T-cell (primary cell): ENCODE measurements at regions not wholly inside any gene's neighbourhood (a gene's known extent, or its start where the extent isn't known, plus 50 kb on each side); places are given as distances from the start of the nearest gene placed in this dataset.
"Not testable (repeated sequence)": the region's sequence is repeated elsewhere in the genome, so short reads cannot be mapped to it uniquely, and the experiment has no call there.

Experiments
- ATAC-seq, 4 experiments: fragments of 200-7000 bp in 3 of 4; fragments of 150-1000 bp in 1 of 4; cut with Tn5 transposase; replicated peaks in 1 of 4; 1 replicate in 3 of 4; 2 replicates in 1 of 4; pipeline ENCODE4 v1.10.0; 2021; ENCODE audit warnings: moderate library complexity in 3 of 4, mild to moderate bottlenecking in 2 of 4, moderate number of reproducible peaks in 1 of 4
- CTCF ChIA-PET, 2 donors: fragments of 300-600 bp; sonication (Branson Sonifier 250); formaldehyde crosslinking; loops; one replicate each; lab custom pipeline; 2022; ENCODE audit warnings: antibody characterized with exemption in 2 of 2; lab: Charles Lee
- POLR2A ChIA-PET, 2 donors: fragments of 300-600 bp; sonication (Branson Sonifier 250); formaldehyde crosslinking; loops; one replicate each; lab custom pipeline; 2022; ENCODE audit warnings: antibody characterized with exemption in 2 of 2; lab: Charles Lee
- DNase-seq, 35 experiments: peaks; one replicate each; pipeline versions ENCODE4 v3.0.0 to v3.0.0-alpha.2; 2013 to 2023
- H3K27ac ChIP-seq: one replicate; pipeline ENCODE4 v1.5.1; 2013; ENCODE audit warnings: low read length
- H3K27me3 ChIP-seq, 2 experiments: replicated peaks in 1 of 2; 1 replicate in 1 of 2; 2 replicates in 1 of 2; pipeline versions ENCODE4 v1.6.1 to v1.7.0; 2013; ENCODE audit warnings: low read length in 1 of 2, mixed read lengths in 1 of 2; ENCODE audit not compliant: control insufficient read depth in 2 of 2, insufficient read depth in 2 of 2; ENCODE audit errors: extremely low read depth in 1 of 2
- H3K36me3 ChIP-seq, 2 donors: 1 replicate in 1 of 2; 2 replicates in 1 of 2; pipeline versions ENCODE4 v1.6.1 to v1.7.0; 2013; ENCODE audit warnings: low read length in 1 of 2; ENCODE audit not compliant: control insufficient read depth in 2 of 2, insufficient read depth in 1 of 2; ENCODE audit errors: extremely low read depth in 1 of 2
- H3K4me1 ChIP-seq, 2 experiments: 1 replicate in 1 of 2; 2 replicates in 1 of 2; pipeline versions ENCODE4 v1.6.1 to v1.7.0; 2013; ENCODE audit warnings: low read length in 2 of 2, mixed read lengths in 1 of 2; ENCODE audit not compliant: insufficient read depth in 2 of 2, control insufficient read depth in 1 of 2; ENCODE audit errors: extremely low read depth in 1 of 2
- H3K4me3 ChIP-seq, 2 donors: 1 replicate in 1 of 2; 2 replicates in 1 of 2; pipeline versions ENCODE4 v1.5.1 to v1.7.0; 2013; ENCODE audit warnings: mild to moderate bottlenecking in 2 of 2, low read length in 1 of 2, moderate library complexity in 1 of 2; ENCODE audit not compliant: control insufficient read depth in 1 of 2; ENCODE audit errors: extremely low read depth in 1 of 2
- H3K9me3 ChIP-seq: 2 replicates; pipeline ENCODE4 v1.7.0; 2013
- H3K27ac Mint-ChIP-seq, 2 donors: one replicate each; pipeline ENCODE4 v1.8.0; 2020 to 2021; ENCODE audit warnings: mild to moderate bottlenecking in 2 of 2, mixed read lengths in 2 of 2
- H3K27me3 Mint-ChIP-seq, 2 donors: one replicate each; pipeline ENCODE4 v1.8.0; 2021 to 2022; ENCODE audit warnings: mixed read lengths in 2 of 2
- H3K36me3 Mint-ChIP-seq: one replicate; pipeline ENCODE4 v1.8.0; 2021; ENCODE audit warnings: mixed read lengths
- H3K4me1 Mint-ChIP-seq, 3 donors: one replicate each; pipeline ENCODE4 v1.8.0; 2020 to 2022; ENCODE audit warnings: mixed read lengths in 3 of 3, mild to moderate bottlenecking in 1 of 3
- H3K4me3 Mint-ChIP-seq, 3 donors: one replicate each; pipeline ENCODE4 v1.8.0; 2020 to 2022; ENCODE audit warnings: mild to moderate bottlenecking in 3 of 3, mixed read lengths in 3 of 3, moderate library complexity in 3 of 3
- H3K9me3 Mint-ChIP-seq, 3 donors: one replicate each; pipeline ENCODE4 v1.8.0; 2020 to 2022; ENCODE audit warnings: mixed read lengths in 3 of 3
- WGBS: methylation state at CpG from one replicate; pipeline ENCODE4 v1.1.5; 2013; ENCODE audit warnings: missing lambda C conversion rate; ENCODE audit not compliant: insufficient coverage; 5-methylcytosine and 5-hydroxymethylcytosine counted together

GRCh38 chr15:20317132-20317531, 224.5 kb downstream of the GOLGA6L6 start:
- H3K27ac ChIP-seq, H3K36me3 ChIP-seq, DNase-seq, H3K4me1 Mint-ChIP-seq, H3K27me3 ChIP-seq, H3K36me3 Mint-ChIP-seq, H3K4me1 ChIP-seq, H3K27me3 Mint-ChIP-seq, H3K4me3 Mint-ChIP-seq, POLR2A ChIA-PET, ATAC-seq, H3K9me3 Mint-ChIP-seq, H3K27ac Mint-ChIP-seq, CTCF ChIA-PET, H3K4me3 ChIP-seq, H3K9me3 ChIP-seq: not testable (repeated sequence)
- 54% methylated on average over 1 of the region's 2 CpGs for WGBS

- CTCF ChIA-PET, H3K27ac ChIP-seq: not testable (repeated sequence)
Observed at GRCh38 chr15:20311014-20311680, 230.5 kb downstream of the GOLGA6L6 start.

GRCh38 chr15:20310603-20311002, 231.0 kb downstream of the GOLGA6L6 start:
- no peak overlapping the region for H3K27ac Mint-ChIP-seq
- no peak for DNase-seq
- Histone ChIP-seq H3K36me3 (no peaks in the 10 kb centered on the region), H3K4me3 (no peak overlapping the region), H3K9me3 (no peaks in the 10 kb centered on the region), H3K4me1 (no peaks in the 10 kb centered on the region), H3K27ac (no peak overlapping the region), H3K27me3 (peaks cover 0 to 7% of the 10 kb centered on the region in 2 experiments)
- ChIA-PET CTCF (no interaction called here), POLR2A (no interaction called here)
- no peaks in the 10 kb centered on the region for H3K27me3 Mint-ChIP-seq
- H3K36me3 Mint-ChIP-seq, result no peaks in the 10 kb centered on the region
- H3K4me1 Mint-ChIP-seq, result no peaks in the 10 kb centered on the region
- no peak for ATAC-seq
- no peak overlapping the region for H3K4me3 Mint-ChIP-seq
- no peaks in the 10 kb centered on the region for H3K9me3 Mint-ChIP-seq

More at GRCh38 chr15:20311014-20311680, 230.5 kb downstream of the GOLGA6L6 start:
- H3K4me3 Mint-ChIP-seq, H3K4me1 Mint-ChIP-seq, POLR2A ChIA-PET, H3K9me3 Mint-ChIP-seq, H3K27me3 ChIP-seq, H3K4me1 ChIP-seq, H3K27me3 Mint-ChIP-seq, H3K4me3 ChIP-seq, DNase-seq, H3K36me3 Mint-ChIP-seq, H3K36me3 ChIP-seq, H3K27ac Mint-ChIP-seq, ATAC-seq, H3K9me3 ChIP-seq: not testable (repeated sequence)
- 86% methylated on average over 17 of the region's 23 CpGs for WGBS

- H3K4me1 ChIP-seq, H3K9me3 Mint-ChIP-seq, DNase-seq, H3K4me1 Mint-ChIP-seq, H3K36me3 Mint-ChIP-seq, H3K4me3 Mint-ChIP-seq, H3K27ac Mint-ChIP-seq, H3K27ac ChIP-seq, ATAC-seq, CTCF ChIA-PET, POLR2A ChIA-PET, H3K27me3 ChIP-seq, H3K36me3 ChIP-seq, H3K4me3 ChIP-seq, H3K9me3 ChIP-seq, H3K27me3 Mint-ChIP-seq: not testable (repeated sequence)
Observed at GRCh38 chr15:20309966-20310365, 231.6 kb downstream of the GOLGA6L6 start.

- H3K4me1 Mint-ChIP-seq, H3K27me3 Mint-ChIP-seq, H3K9me3 ChIP-seq, H3K4me1 ChIP-seq, H3K27ac ChIP-seq, H3K9me3 Mint-ChIP-seq, H3K27ac Mint-ChIP-seq, POLR2A ChIA-PET, DNase-seq, H3K4me3 Mint-ChIP-seq, CTCF ChIA-PET, ATAC-seq, H3K36me3 ChIP-seq, H3K36me3 Mint-ChIP-seq, H3K4me3 ChIP-seq: not testable (repeated sequence)
- H3K27me3 ChIP-seq, result peaks cover 0 to 11% of the 10 kb centered on the region in 2 experiments
- 44% methylated on average over 3 of the region's 3 CpGs for WGBS
Observed at GRCh38 chr15:20309395-20309794, 232.2 kb downstream of the GOLGA6L6 start.

- H3K4me1 ChIP-seq, H3K27me3 Mint-ChIP-seq, H3K36me3 ChIP-seq, H3K4me1 Mint-ChIP-seq, H3K27ac ChIP-seq, H3K36me3 Mint-ChIP-seq, DNase-seq, H3K9me3 ChIP-seq, H3K4me3 Mint-ChIP-seq, ATAC-seq, H3K9me3 Mint-ChIP-seq, H3K4me3 ChIP-seq, H3K27ac Mint-ChIP-seq, CTCF ChIA-PET, POLR2A ChIA-PET: not testable (repeated sequence)
- 83% methylated on average over 1 of the region's 4 CpGs for WGBS
- peaks cover 0 to 14% of the 10 kb centered on the region in 2 experiments for H3K27me3 ChIP-seq
Observed at GRCh38 chr15:20308027-20308690, 233.4 kb downstream of the GOLGA6L6 start.

GRCh38 chr15:20307137-20307536, 234.5 kb downstream of the GOLGA6L6 start:
- CTCF ChIA-PET, H3K27ac ChIP-seq, H3K4me1 Mint-ChIP-seq, ATAC-seq, H3K9me3 Mint-ChIP-seq, H3K9me3 ChIP-seq, POLR2A ChIA-PET, H3K4me3 ChIP-seq, H3K4me3 Mint-ChIP-seq, H3K27ac Mint-ChIP-seq, H3K27me3 Mint-ChIP-seq, DNase-seq, H3K36me3 ChIP-seq, H3K36me3 Mint-ChIP-seq, H3K4me1 ChIP-seq: not testable (repeated sequence)
- H3K27me3 ChIP-seq, result peaks cover 0 to 14% of the 10 kb centered on the region in 2 experiments
- no CpG with 5 or more reads among the region's 1 CpG for WGBS
